GM18502 (cell line): ENCODE measurements at regions not wholly inside any gene's neighbourhood (a gene's known extent, or its start where the extent isn't known, plus 50 kb on each side); places are given as distances from the start of the nearest gene placed in this dataset.
"Not testable (repeated sequence)": the region's sequence is repeated elsewhere in the genome, so short reads cannot be mapped to it uniquely, and the experiment has no call there.

Experiments used
- ATAC-seq: cut with Tn5 transposase; IDR thresholded peaks from one replicate; pipeline ENCODE4 v1.9.1; 2021; ENCODE audit warnings: mild to moderate bottlenecking; ENCODE audit not compliant: unreplicated experiment, poor library complexity

- no peak for ATAC-seq
Observed at GRCh38 chr2:31666878-31667277, 86.1 kb upstream of the SRD5A2 start.

- ATAC-seq = no peak
Observed at GRCh38 chr2:31664949-31665724, 84.4 kb upstream of the SRD5A2 start.

GRCh38 chr2:31660812-31661335 is 80.1 kb upstream of the SRD5A2 start:
- no peak for ATAC-seq

- no peak for ATAC-seq
Observed at GRCh38 chr2:31660165-31660564, 79.4 kb upstream of the SRD5A2 start.

- no peak for ATAC-seq
Observed at GRCh38 chr2:31654241-31654640, 73.5 kb upstream of the SRD5A2 start.

GRCh38 chr2:31651736-31652135 is 71.0 kb upstream of the SRD5A2 start:
- ATAC-seq = no peak

GRCh38 chr2:31651267-31651666 is 70.5 kb upstream of the SRD5A2 start:
- no peak for ATAC-seq

- no peak for ATAC-seq
Observed at GRCh38 chr2:31644551-31644950, 63.8 kb upstream of the SRD5A2 start.

- no peak for ATAC-seq
Observed at GRCh38 chr2:31642707-31643106, 62.0 kb upstream of the SRD5A2 start.

GRCh38 chr2:31632201-31632600 is 51.5 kb upstream of the SRD5A2 start:
- not testable (repeated sequence) for ATAC-seq
